ENCODE measurements at regions not wholly inside any gene's neighbourhood (a gene's known extent, or its start where the extent isn't known, plus 50 kb on each side); places are given as distances from the start of the nearest gene placed in this dataset.

- Histone ChIP-seq H3K9ac (ENCODE audit: low read length) (no peak overlapping the region), H2AFZ (ENCODE audit: low read depth, low read length) (no peak overlapping the region), H3K4me2 (ENCODE audit: low read length) (no peak overlapping the region), H3K9me3 (ENCODE audit: low read length) (no peaks in the 10 kb centered on the region), H3K27ac (ENCODE audit: low read length) (no peak overlapping the region), H3K4me3 (ENCODE audit: low read length) (no peak overlapping the region), H3K27me3 (ENCODE audit: insufficient read depth, low read depth, low read length) (no peaks in the 10 kb centered on the region), H4K20me1 (ENCODE audit: insufficient read depth) (no peaks in the 10 kb centered on the region), H3K36me3 (ENCODE audit: insufficient read depth, low read length) (no peaks in the 10 kb centered on the region), H3F3A (ENCODE audit: insufficient read depth, low read length, poor library complexity, severe bottlenecking) (no peaks in the 10 kb centered on the region), H3K79me2 (replicated peaks; ENCODE audit: insufficient read depth, low read length) (no peaks in the 10 kb centered on the region), H3K9me2 (ENCODE audit: insufficient read depth, low read length) (no peaks in the 10 kb centered on the region)
- TF ChIP-seq, protein P1, sequence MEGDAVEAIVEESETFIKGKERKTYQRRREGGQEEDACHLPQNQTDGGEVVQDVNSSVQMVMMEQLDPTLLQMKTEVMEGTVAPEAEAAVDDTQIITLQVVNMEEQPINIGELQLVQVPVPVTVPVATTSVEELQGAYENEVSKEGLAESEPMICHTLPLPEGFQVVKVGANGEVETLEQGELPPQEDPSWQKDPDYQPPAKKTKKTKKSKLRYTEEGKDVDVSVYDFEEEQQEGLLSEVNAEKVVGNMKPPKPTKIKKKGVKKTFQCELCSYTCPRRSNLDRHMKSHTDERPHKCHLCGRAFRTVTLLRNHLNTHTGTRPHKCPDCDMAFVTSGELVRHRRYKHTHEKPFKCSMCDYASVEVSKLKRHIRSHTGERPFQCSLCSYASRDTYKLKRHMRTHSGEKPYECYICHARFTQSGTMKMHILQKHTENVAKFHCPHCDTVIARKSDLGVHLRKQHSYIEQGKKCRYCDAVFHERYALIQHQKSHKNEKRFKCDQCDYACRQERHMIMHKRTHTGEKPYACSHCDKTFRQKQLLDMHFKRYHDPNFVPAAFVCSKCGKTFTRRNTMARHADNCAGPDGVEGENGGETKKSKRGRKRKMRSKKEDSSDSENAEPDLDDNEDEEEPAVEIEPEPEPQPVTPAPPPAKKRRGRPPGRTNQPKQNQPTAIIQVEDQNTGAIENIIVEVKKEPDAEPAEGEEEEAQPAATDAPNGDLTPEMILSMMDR (IDR thresholded peaks at IDR 0.05; ENCODE audit: poor library complexity, severe bottlenecking): no peak
- TF ChIP-seq SMC3 (conservative IDR thresholded peaks at IDR 0.05; ENCODE audit: poor library complexity) (no peak), POLR2AphosphoS5 (IDR thresholded peaks at IDR 0.05) (no peak), EP300 (conservative IDR thresholded peaks at IDR 0.05; ENCODE audit: poor library complexity, severe bottlenecking) (no peak), MXI1 (conservative IDR thresholded peaks at IDR 0.05; ENCODE audit: poor library complexity, severe bottlenecking) (no peak), EZH2 (IDR thresholded peaks at IDR 0.05; ENCODE audit: borderline replicate concordance, insufficient read depth, low read length, poor library complexity, severe bottlenecking) (no peak), TAF1 (IDR thresholded peaks at IDR 0.05; ENCODE audit: low read depth) (no peak), RAD21 (conservative IDR thresholded peaks at IDR 0.05) (no peak)
- TF ChIP-seq, protein P2, sequence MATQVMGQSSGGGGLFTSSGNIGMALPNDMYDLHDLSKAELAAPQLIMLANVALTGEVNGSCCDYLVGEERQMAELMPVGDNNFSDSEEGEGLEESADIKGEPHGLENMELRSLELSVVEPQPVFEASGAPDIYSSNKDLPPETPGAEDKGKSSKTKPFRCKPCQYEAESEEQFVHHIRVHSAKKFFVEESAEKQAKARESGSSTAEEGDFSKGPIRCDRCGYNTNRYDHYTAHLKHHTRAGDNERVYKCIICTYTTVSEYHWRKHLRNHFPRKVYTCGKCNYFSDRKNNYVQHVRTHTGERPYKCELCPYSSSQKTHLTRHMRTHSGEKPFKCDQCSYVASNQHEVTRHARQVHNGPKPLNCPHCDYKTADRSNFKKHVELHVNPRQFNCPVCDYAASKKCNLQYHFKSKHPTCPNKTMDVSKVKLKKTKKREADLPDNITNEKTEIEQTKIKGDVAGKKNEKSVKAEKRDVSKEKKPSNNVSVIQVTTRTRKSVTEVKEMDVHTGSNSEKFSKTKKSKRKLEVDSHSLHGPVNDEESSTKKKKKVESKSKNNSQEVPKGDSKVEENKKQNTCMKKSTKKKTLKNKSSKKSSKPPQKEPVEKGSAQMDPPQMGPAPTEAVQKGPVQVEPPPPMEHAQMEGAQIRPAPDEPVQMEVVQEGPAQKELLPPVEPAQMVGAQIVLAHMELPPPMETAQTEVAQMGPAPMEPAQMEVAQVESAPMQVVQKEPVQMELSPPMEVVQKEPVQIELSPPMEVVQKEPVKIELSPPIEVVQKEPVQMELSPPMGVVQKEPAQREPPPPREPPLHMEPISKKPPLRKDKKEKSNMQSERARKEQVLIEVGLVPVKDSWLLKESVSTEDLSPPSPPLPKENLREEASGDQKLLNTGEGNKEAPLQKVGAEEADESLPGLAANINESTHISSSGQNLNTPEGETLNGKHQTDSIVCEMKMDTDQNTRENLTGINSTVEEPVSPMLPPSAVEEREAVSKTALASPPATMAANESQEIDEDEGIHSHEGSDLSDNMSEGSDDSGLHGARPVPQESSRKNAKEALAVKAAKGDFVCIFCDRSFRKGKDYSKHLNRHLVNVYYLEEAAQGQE (IDR thresholded peaks at IDR 0.05; ENCODE audit: borderline replicate concordance): no peak
These were observed 427.8 kb downstream of the CDH9 start for GRCh38 chr5:26610577-26610976.

DNA sequence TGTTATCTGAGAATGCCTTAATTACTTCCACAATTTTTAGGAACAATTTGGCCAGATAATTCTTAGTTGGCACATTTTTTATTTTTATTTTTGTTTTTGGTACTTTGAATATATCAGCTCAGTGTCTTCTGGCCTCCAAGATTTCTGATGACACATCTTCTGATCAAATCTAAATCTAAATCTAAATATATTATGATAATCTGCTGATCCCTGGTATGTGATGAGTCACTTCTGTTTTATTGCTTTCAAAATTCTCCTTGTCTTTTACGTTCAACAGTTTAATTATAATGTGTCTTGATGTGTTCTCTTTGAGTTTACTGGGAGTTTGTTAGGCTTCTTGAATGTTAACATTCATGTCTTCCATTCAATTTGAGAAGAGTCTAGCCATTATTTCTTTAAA lies 436.8 kb downstream of the CDH9 start:
- Histone ChIP-seq H4K20me1 (ENCODE audit: insufficient read depth) (no peaks in the 10 kb centered on the region), H3F3A (ENCODE audit: insufficient read depth, low read length, poor library complexity, severe bottlenecking) (no peaks in the 10 kb centered on the region), H3K9ac (ENCODE audit: low read length) (no peak overlapping the region), H3K27me3 (ENCODE audit: insufficient read depth, low read depth, low read length) (no peaks in the 10 kb centered on the region), H3K4me3 (ENCODE audit: low read length) (no peak overlapping the region), H3K79me2 (replicated peaks; ENCODE audit: insufficient read depth, low read length) (no peaks in the 10 kb centered on the region), H3K36me3 (ENCODE audit: insufficient read depth, low read length) (no peaks in the 10 kb centered on the region), H2AFZ (ENCODE audit: low read depth, low read length) (no peak overlapping the region), H3K9me3 (ENCODE audit: low read length) (no peaks in the 10 kb centered on the region), H3K27ac (ENCODE audit: low read length) (no peak overlapping the region), H3K9me2 (ENCODE audit: insufficient read depth, low read length) (no peaks in the 10 kb centered on the region), H3K4me2 (ENCODE audit: low read length) (no peak overlapping the region)
- no peak for TF ChIP-seq POLR2AphosphoS5 (IDR thresholded peaks at IDR 0.05)
- TF ChIP-seq, protein P1 (IDR thresholded peaks at IDR 0.05; ENCODE audit: poor library complexity, severe bottlenecking): no peak
- no peak for TF ChIP-seq MXI1 (conservative IDR thresholded peaks at IDR 0.05; ENCODE audit: poor library complexity, severe bottlenecking)
